ENCODE measurements at regions not wholly inside any gene's neighbourhood (a gene's known extent, or its start where the extent isn't known, plus 50 kb on each side); places are given as distances from the start of the nearest gene placed in this dataset.

GRCh38 chr6:6091608-6092002 is 84.9 kb upstream of the NRN1 start:
- Mint-ChIP-seq H3K4me1 (no peaks in the 10 kb centered on the region), H3K27me3 (ENCODE audit: insufficient read depth, low read depth) (peaks cover 2% of the 10 kb centered on the region), H3K27ac (no peak overlapping the region), H3K9me3 (peaks cover 2% of the 10 kb centered on the region), H3K36me3 (no peaks in the 10 kb centered on the region), H3K4me3 (no peak overlapping the region)
- H4K20me1 ChIP-seq (ENCODE audit: low read depth), result no peaks in the 10 kb centered on the region
- no peak overlapping the region for H2AFZ ChIP-seq (replicated peaks)
- TF ChIP-seq CTCF (IDR thresholded peaks at IDR 0.05) (no peak), EZH2phosphoT487 (IDR thresholded peaks at IDR 0.05) (no peak)
- no peaks in the 10 kb centered on the region for H3K36me3 ChIP-seq
- no peak for DNase-seq (ENCODE audit: low spot score)
- H3K79me2 ChIP-seq (ENCODE audit: low read depth), result no peaks in the 10 kb centered on the region
- H3K27me3 ChIP-seq, result no peaks in the 10 kb centered on the region
- no peak overlapping the region for H3K27ac ChIP-seq
- no peaks in the 10 kb centered on the region for H3K4me1 ChIP-seq
- no peaks in the 10 kb centered on the region for H3F3A ChIP-seq (ENCODE audit: low read depth)
- H3K4me3 ChIP-seq, result no peak overlapping the region
- no peaks in the 10 kb centered on the region for H3K9me3 ChIP-seq (ENCODE audit: low read depth)
- H3K4me2 ChIP-seq, result no peak overlapping the region
- H3K9ac ChIP-seq, result no peak overlapping the region

- H2AFZ ChIP-seq (replicated peaks), result no peak overlapping the region
- no peak overlapping the region for H3K9ac ChIP-seq
- no peak for TF ChIP-seq EZH2phosphoT487 (IDR thresholded peaks at IDR 0.05)
- no peak for TF ChIP-seq EZH2 (IDR thresholded peaks at IDR 0.05)
- no peak for TF ChIP-seq CTCF (IDR thresholded peaks at IDR 0.05)
- H3K27me3 Mint-ChIP-seq (ENCODE audit: insufficient read depth, low read depth), result peaks cover 2% of the 10 kb centered on the region
- no peaks in the 10 kb centered on the region for H3K4me1 Mint-ChIP-seq
- DNase-seq (ENCODE audit: low spot score), result no peak
- peaks cover 2% of the 10 kb centered on the region for H3K9me3 Mint-ChIP-seq
- no peaks in the 10 kb centered on the region for H3K27me3 ChIP-seq
- no peak overlapping the region for H3K4me3 ChIP-seq
- H3F3A ChIP-seq (ENCODE audit: low read depth), result no peaks in the 10 kb centered on the region
- no peaks in the 10 kb centered on the region for H3K9me3 ChIP-seq (ENCODE audit: low read depth)
- no peaks in the 10 kb centered on the region for H3K4me1 ChIP-seq
- no peaks in the 10 kb centered on the region for H3K36me3 ChIP-seq
- no peak overlapping the region for H3K27ac Mint-ChIP-seq
- no peaks in the 10 kb centered on the region for H3K79me2 ChIP-seq (ENCODE audit: low read depth)
- H3K27ac ChIP-seq, result no peak overlapping the region
- H4K20me1 ChIP-seq (ENCODE audit: low read depth), result no peaks in the 10 kb centered on the region
- no peak overlapping the region for H3K4me3 Mint-ChIP-seq
- H3K36me3 Mint-ChIP-seq, result no peaks in the 10 kb centered on the region
- H3K4me2 ChIP-seq, result no peak overlapping the region
These were observed 84.3 kb upstream of the NRN1 start for GRCh38 chr6:6090861-6091607.

GRCh38 chr6:6085928-6086668 is 79.4 kb upstream of the NRN1 start:
- no peaks in the 10 kb centered on the region for H3F3A ChIP-seq (ENCODE audit: low read depth)
- H3K4me2 ChIP-seq, result no peak overlapping the region
- H3K27me3 Mint-ChIP-seq (ENCODE audit: insufficient read depth, low read depth), result peaks cover 2% of the 10 kb centered on the region
- H3K9me3 Mint-ChIP-seq, result peaks cover 3% of the 10 kb centered on the region
- H3K36me3 ChIP-seq, result no peaks in the 10 kb centered on the region
- no peaks in the 10 kb centered on the region for H4K20me1 ChIP-seq (ENCODE audit: low read depth)
- no peak overlapping the region for H3K4me3 ChIP-seq
- H2AFZ ChIP-seq (replicated peaks), result no peak overlapping the region
- no peak overlapping the region for H3K4me3 Mint-ChIP-seq
- H3K27me3 ChIP-seq, result no peaks in the 10 kb centered on the region
- DNase-seq (ENCODE audit: low spot score), result no peak
- TF ChIP-seq EZH2phosphoT487 (IDR thresholded peaks at IDR 0.05), result no peak
- no peak for TF ChIP-seq CTCF (IDR thresholded peaks at IDR 0.05)
- TF ChIP-seq EZH2 (IDR thresholded peaks at IDR 0.05), result no peak
- H3K4me1 Mint-ChIP-seq, result no peaks in the 10 kb centered on the region
- H3K36me3 Mint-ChIP-seq, result no peaks in the 10 kb centered on the region
- H3K79me2 ChIP-seq (ENCODE audit: low read depth), result no peaks in the 10 kb centered on the region
- H3K9ac ChIP-seq, result no peak overlapping the region
- no peaks in the 10 kb centered on the region for H3K9me3 ChIP-seq (ENCODE audit: low read depth)
- H3K27ac ChIP-seq, result no peak overlapping the region
- no peaks in the 10 kb centered on the region for H3K4me1 ChIP-seq
- no peak overlapping the region for H3K27ac Mint-ChIP-seq

All from neural progenitor cell (in vitro differentiated cells).